HG02763 (cell line): ENCODE measurements at regions not wholly inside any gene's neighbourhood (a gene's known extent, or its start where the extent isn't known, plus 50 kb on each side); places are given as distances from the start of the nearest gene placed in this dataset.

ENCODE experiments used
- ATAC-seq: cut with Tn5 transposase; IDR thresholded peaks from one replicate; pipeline ENCODE4 v1.9.1; 2021; ENCODE audit warnings: mild to moderate bottlenecking, moderate library complexity; ENCODE audit not compliant: unreplicated experiment

DNA sequence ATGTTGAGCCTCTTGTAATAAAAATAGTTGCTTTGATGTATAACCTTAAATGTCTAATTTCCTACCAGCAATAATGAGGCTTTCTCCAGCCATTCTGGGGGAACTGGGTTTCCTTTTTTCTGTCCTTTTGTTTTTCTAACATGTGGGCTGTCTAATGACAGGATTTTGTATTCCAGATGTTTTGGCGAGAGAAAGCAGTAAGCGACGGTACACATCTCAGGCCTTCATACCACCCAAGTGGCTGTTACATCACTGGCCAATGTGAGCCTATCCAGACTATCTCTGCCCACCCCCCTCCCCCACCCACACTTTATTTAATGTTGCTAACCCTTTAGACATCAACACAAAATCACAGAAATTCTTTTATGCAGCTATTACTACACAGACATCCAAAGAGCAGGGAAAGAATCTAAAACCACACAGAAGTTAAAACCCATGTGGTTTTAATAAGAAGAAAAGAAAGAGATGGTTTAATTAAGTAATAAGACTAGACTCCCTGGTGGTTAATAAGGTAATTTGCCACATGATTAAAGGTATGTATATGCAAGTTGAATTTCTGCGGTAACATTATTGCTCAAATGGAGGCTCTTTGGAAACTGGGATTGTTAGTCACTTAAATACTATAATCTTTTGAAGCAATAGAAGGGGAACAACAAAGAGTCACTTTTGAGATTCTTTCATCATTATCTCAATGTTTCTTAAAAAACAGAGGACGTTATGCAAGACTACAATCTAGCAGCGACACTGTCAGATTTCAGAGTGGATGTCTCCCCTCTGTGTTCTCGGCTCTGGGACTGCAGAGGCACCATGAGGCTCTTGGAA, 365.1 kb downstream of the ENC1 start:
- no peak for ATAC-seq

DNA sequence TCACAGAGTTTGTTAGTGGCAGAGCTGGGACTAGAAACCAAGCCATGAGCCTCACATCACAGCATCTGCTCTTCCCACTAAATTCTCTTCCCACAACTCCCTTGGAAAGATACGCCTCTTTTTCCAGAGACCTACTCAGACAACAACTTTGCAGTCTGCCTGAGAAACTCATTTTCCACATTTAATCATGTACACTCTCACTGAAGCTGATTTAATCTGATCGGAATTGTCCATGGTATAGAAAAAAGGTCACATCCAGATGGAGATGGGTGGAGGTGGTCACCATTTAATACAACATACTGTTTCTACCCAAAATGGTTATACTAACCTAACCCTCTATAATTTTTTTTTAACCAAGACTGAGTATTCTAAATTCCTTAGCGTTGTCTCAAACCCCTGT, 366.2 kb downstream of the ENC1 start:
- no peak for ATAC-seq

- no peak for ATAC-seq
Measured at GRCh38 chr5:74272831-74273451, 367.6 kb downstream of the ENC1 start.

DNA sequence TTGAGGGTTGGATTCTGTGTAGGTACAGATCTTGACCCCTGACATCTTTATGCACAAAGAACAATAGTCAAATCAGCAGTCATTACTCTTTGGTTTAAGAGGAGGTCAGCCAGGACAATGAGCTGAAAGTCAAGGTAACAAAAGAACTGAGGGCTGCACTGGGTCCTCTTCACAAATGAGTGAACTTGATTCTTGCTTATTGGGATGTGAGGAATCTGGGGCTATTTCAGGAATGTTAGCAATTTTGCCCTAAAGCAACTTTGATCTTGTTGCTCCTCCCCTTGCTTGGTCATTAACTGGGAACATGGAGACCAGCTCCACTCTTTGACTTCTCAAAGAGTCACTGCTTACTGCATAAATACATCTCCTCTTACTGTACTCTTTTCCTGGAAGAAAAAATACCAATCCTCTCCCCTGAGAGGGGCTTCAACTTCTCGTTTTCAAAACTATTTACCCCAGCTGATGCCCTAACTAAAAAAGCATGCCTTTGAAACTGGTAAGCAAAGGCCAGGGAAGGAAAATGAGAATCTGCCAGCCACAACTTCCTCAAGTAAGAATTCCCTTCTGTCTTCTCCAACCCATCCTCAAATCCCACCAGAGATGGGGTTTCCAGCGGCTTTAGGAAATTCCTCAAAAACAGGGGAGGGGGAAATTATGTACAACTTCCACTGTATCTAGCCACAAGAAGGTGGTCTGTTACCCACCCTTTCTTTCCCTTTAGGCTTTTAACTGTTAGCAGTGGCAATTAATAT, 368.3 kb downstream of the ENC1 start:
- ATAC-seq, result no peak

- ATAC-seq, result no peak
Measured at GRCh38 chr5:74268297-74268696, 372.2 kb downstream of the ENC1 start.

DNA sequence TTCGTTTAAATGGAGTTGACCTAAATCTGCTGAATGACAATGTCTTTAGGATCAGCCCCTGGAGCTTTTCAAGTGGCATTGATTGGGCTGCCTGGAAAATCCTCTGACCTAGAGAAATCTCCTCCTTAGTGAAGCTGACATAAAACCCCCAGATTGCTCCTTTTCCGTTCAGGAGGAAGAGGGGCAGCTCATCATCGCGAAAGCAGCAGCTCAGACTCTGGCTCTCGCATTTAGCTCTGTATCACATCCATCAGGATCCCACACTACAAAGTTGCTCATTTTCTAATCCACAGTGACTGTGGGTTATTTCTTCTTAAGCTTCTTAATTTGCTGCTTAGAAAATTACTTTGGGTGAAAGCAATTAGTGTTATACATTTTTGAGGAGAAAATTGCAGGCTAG, 373.7 kb downstream of the ENC1 start:
- ATAC-seq, result no peak

- ATAC-seq, result no peak
Measured at GRCh38 chr5:74266132-74266531, 374.4 kb downstream of the ENC1 start.

DNA sequence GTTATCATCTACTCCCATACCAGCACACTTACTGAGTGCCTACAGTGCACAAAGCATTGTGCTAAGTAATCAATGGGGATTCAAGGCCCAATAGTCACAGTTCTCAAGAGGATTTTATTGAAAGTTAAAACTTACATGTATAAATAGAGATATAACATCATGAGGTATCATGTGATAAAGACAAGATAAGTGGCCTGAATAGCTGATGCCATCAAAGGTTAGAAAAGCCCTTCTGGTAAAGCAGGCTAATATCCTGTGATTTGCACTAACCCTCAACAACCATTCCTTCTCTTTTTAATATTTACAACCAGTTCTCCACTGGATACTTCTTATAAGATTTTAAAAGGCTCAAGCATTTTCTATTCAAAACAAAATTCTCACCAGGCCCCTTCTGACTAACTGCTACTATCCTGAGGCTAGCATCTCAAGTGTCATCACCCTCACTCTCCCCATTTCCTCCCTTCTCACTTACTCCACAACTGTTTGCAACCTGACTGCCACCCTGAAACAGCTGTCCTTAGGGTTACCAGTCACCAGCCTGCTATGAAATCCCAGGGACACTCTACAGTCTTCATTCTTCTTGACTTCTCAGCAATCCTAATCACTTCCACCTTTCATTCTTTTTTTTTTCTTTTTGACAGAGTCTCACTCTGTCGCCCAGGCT, 377.9 kb downstream of the ENC1 start:
- no peak for ATAC-seq

GRCh38 chr5:74261866-74262265, 378.7 kb downstream of the ENC1 start:
- ATAC-seq, result no peak

GRCh38 chr5:74261421-74261820, 379.1 kb downstream of the ENC1 start:
- no peak for ATAC-seq

DNA sequence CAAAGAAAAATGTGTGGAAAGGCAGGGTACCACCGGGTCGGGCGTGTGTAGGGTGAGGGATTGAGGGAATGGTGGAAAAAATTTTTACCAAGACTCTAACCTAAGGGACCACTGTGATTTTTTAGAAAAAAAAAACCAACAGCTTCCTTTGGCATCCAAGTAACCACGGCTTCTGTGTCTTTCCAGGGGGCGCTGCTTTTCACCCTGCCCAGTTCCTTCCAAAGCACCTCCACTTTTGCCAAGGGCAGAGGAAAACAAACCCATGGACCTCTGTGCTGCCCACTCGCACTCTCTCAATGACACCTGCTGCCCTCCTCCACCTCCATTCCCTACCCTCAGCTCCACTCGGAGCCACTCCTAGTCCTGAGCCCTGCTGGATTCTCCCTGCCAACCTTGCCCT, 381.0 kb downstream of the ENC1 start:
- ATAC-seq, result no peak

GRCh38 chr5:74258314-74258665, 382.2 kb downstream of the ENC1 start:
- ATAC-seq, result no peak

GRCh38 chr5:74257645-74258313, 382.7 kb downstream of the ENC1 start:
- peak; percentile 75 for ATAC-seq

DNA sequence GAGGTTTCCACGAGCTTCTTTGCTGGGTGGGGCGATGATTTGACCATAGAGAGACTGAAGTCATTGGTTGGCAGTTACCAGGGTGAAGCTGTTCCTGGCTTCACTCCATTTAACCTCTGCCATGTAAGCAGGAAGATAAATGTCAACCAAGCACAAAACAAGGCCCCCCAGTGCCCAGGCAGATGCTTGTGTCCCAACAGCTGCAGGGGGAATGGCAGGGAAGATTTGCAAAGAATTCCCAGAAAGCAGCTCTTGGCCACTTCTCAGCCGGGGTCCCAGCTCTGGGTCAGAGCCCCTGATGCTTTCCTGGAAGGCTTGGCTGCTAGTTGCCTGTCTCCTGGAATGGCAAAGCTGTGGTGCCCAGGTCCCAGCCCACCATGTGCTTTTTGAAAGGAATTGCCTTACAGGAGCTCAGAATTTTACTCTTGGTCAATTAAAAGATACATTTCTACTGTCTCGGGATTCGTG, 383.4 kb downstream of the ENC1 start:
- ATAC-seq, result no peak

DNA sequence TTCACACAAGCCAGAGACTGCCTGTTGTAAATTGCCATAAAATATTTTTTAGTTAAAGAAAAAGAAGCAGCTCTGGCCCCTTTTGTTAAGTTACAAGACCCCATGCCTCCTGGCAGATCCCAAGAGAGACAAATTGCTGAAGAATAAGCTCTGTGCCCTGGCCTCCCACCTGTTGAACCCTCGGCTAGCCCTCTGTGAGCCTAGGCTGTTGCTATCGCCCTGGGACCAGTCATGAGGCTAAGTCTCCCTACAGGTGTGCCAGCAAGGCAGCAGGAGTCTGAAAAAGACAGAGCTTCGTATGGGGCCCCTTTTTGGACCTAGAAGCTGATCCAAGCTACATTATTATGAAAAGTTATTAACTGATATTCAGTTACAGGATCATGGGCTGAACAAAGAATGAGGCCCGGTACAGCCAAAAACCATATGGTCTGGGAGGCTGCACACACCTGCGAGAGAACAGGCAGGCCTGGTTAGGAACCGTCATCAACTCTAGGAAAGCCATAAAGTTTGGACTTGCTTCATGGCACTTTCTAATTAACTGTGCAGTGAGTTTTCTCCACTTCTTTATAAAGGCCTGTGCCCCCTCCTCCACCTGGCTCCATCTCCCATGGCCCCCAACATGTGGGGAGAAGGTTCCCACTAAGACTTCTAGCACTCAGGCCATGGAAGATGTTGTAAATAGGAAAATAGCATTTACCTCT, 384.7 kb downstream of the ENC1 start:
- no peak for ATAC-seq

DNA sequence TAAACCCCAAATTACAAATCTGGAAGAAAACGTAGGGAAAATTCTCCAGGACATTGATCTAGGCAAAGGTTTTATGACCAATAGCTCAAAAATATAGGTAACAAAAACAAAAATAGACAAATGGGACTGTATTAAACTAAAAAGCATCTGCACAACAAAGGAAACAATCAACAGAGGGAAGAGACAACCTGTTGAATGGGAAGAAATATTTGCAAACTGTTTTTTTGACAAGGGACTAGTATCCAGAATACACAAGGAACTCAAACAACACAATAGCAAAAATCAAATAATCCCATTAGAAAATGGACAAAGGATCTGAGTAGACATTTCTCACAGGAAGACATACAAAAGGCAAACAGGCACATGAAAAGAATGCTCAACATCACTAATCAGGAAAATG, 386.3 kb downstream of the ENC1 start:
- no peak for ATAC-seq

- ATAC-seq, result no peak
Measured at GRCh38 chr5:74252044-74252443, 388.5 kb downstream of the ENC1 start.

- ATAC-seq, result no peak
Measured at GRCh38 chr5:74251141-74252035, 389.1 kb downstream of the ENC1 start.
